H9 (cell line): ENCODE measurements at regions not wholly inside any gene's neighbourhood (a gene's known extent, or its start where the extent isn't known, plus 50 kb on each side); places are given as distances from the start of the nearest gene placed in this dataset.

Source experiments
- DNase-seq: peaks from one replicate; pipeline ENCODE4 v3.0.0-alpha.2; 2017
- H2AFZ ChIP-seq: one replicate; pipeline ENCODE4 v1.6.1; 2013; ENCODE audit warnings: mild to moderate bottlenecking, low read length, control low read depth, moderate library complexity
- H2AK5ac ChIP-seq: 2 replicates; pipeline ENCODE4 v1.6.1; 2013; ENCODE audit warnings: low read length, control low read depth, mixed read lengths; ENCODE audit not compliant: insufficient read length
- H2BK120ac ChIP-seq: one replicate; pipeline ENCODE4 v1.6.1; 2013; ENCODE audit warnings: low read depth, mild to moderate bottlenecking, low read length, control low read depth, inconsistent platforms; ENCODE audit not compliant: poor library complexity, severe bottlenecking
- H2BK12ac ChIP-seq: 2 replicates; pipeline ENCODE4 v1.6.1; 2013; ENCODE audit warnings: low read length, control low read depth, mixed read lengths, low read depth; ENCODE audit not compliant: insufficient read length
- H2BK15ac ChIP-seq: 2 replicates; pipeline ENCODE4 v1.6.1; 2013; ENCODE audit warnings: low read depth, low read length, control low read depth
- H2BK20ac ChIP-seq: one replicate; pipeline ENCODE4 v1.6.1; 2013; ENCODE audit warnings: low read depth, mild to moderate bottlenecking, low read length, control low read depth, inconsistent platforms; ENCODE audit not compliant: poor library complexity, severe bottlenecking
- H2BK5ac ChIP-seq: 2 replicates; pipeline ENCODE4 v1.6.1; 2013; ENCODE audit warnings: low read length, control low read depth, mixed read lengths; ENCODE audit not compliant: insufficient read length
- H3K14ac ChIP-seq: 2 replicates; pipeline ENCODE4 v1.6.1; 2013; ENCODE audit warnings: low read length, control low read depth; ENCODE audit not compliant: insufficient read depth
- H3K18ac ChIP-seq: 2 replicates; pipeline ENCODE4 v1.6.1; 2013; ENCODE audit warnings: low read depth, mild to moderate bottlenecking, mixed read lengths, low read length, control low read depth; ENCODE audit not compliant: insufficient read length
- H3K23ac ChIP-seq: 2 replicates; pipeline ENCODE4 v1.6.1; 2013; ENCODE audit warnings: low read length, control low read depth, mixed read lengths, low read depth; ENCODE audit not compliant: insufficient read length
- H3K23me2 ChIP-seq: 2 replicates; pipeline ENCODE4 v1.6.1; 2013; ENCODE audit warnings: low read depth, mild to moderate bottlenecking, mixed read lengths, low read length, control low read depth; ENCODE audit not compliant: insufficient read length, poor library complexity, severe bottlenecking
- H3K27ac ChIP-seq: 2 replicates; pipeline ENCODE4 v1.5.1; 2013; ENCODE audit warnings: low read length, control low read depth, mixed read lengths, low read depth; ENCODE audit not compliant: insufficient read length
- H3K27me3 ChIP-seq: 2 replicates; pipeline ENCODE4 v1.6.1; 2013; ENCODE audit warnings: low read length, control low read depth, inconsistent platforms; ENCODE audit not compliant: insufficient read depth
- H3K4ac ChIP-seq: 2 replicates; pipeline ENCODE4 v1.6.1; 2013; ENCODE audit warnings: low read depth, mild to moderate bottlenecking, control low read depth, inconsistent platforms, low read length, moderate library complexity
- H3K4me1 ChIP-seq: 2 replicates; pipeline ENCODE4 v1.6.1; 2013; ENCODE audit warnings: low read length, control low read depth, inconsistent platforms; ENCODE audit not compliant: insufficient read depth
- H3K4me2 ChIP-seq: 2 replicates; pipeline ENCODE4 v1.6.1; 2013; ENCODE audit warnings: low read length, control low read depth, mixed read lengths; ENCODE audit not compliant: insufficient read length, insufficient read depth
- H3K56ac ChIP-seq: 2 replicates; pipeline ENCODE4 v1.6.1; 2013; ENCODE audit warnings: low read depth, mild to moderate bottlenecking, mixed read lengths, low read length, control low read depth; ENCODE audit not compliant: insufficient read length
- H3K79me1 ChIP-seq: 2 replicates; pipeline ENCODE4 v1.6.1; 2013; ENCODE audit warnings: low read depth, mild to moderate bottlenecking, moderate library complexity, low read length, control low read depth, inconsistent platforms; ENCODE audit not compliant: insufficient read depth, poor library complexity, severe bottlenecking
- H3K79me2 ChIP-seq: 2 replicates; pipeline ENCODE4 v1.6.1; 2013; ENCODE audit warnings: low read length, control low read depth, inconsistent platforms; ENCODE audit not compliant: insufficient read depth
- H3K9ac ChIP-seq: 2 replicates; pipeline ENCODE4 v1.6.1; 2013; ENCODE audit warnings: low read length, control low read depth, mixed read lengths; ENCODE audit not compliant: insufficient read length; ENCODE audit errors: extremely low read depth
- H3K9me3 ChIP-seq: one replicate; pipeline ENCODE4 v1.6.1; 2013; ENCODE audit warnings: low read depth, low read length, inconsistent platforms; ENCODE audit not compliant: control insufficient read depth
- H3T11ph ChIP-seq: one replicate; pipeline ENCODE4 v1.6.1; 2013; ENCODE audit warnings: mild to moderate bottlenecking, low read length, control low read depth, inconsistent platforms
- H4K20me1 ChIP-seq: one replicate; pipeline ENCODE4 v1.6.1; 2013; ENCODE audit not compliant: control insufficient read depth, insufficient read length, insufficient read depth
- H4K5ac ChIP-seq: 2 replicates; pipeline ENCODE4 v1.6.1; 2013; ENCODE audit warnings: low read depth, mild to moderate bottlenecking, mixed read lengths, low read length, control low read depth; ENCODE audit not compliant: insufficient read length
- H4K8ac ChIP-seq: replicated peaks from 2 replicates; pipeline ENCODE4 v1.6.1; 2013; ENCODE audit warnings: low read length, control low read depth, mixed read lengths, low read depth; ENCODE audit not compliant: insufficient read length
- H4K91ac ChIP-seq: 2 replicates; pipeline ENCODE4 v1.6.1; 2013; ENCODE audit warnings: low read depth, mild to moderate bottlenecking, moderate library complexity, mixed read lengths, low read length, control low read depth; ENCODE audit not compliant: insufficient read length
- H3K27ac Mint-ChIP-seq, 3 experiments: 2 replicates in 2 of 3; 3 replicates in 1 of 3; pipeline ENCODE4 v1.8.0; 2020 to 2021; ENCODE audit warnings: mixed read lengths in 3 of 3, mild to moderate bottlenecking in 1 of 3, moderate library complexity in 1 of 3
- H3K27me3 Mint-ChIP-seq: 2 replicates; pipeline ENCODE4 v1.8.0; 2021; ENCODE audit warnings: low read depth, mild to moderate bottlenecking, moderate library complexity, mixed read lengths
- H3K36me3 Mint-ChIP-seq, 3 experiments: 2 replicates in 2 of 3; 3 replicates in 1 of 3; pipeline ENCODE4 v1.8.0; 2020 to 2021; ENCODE audit warnings: low read depth in 3 of 3, mixed read lengths in 3 of 3; ENCODE audit not compliant: insufficient read depth in 1 of 3
- H3K4me1 Mint-ChIP-seq, 2 experiments: 2 replicates each; pipeline ENCODE4 v1.8.0; 2020; ENCODE audit warnings: mixed read lengths in 2 of 2
- H3K4me3 Mint-ChIP-seq, 2 experiments: 2 replicates in 1 of 2; 3 replicates in 1 of 2; pipeline ENCODE4 v1.8.0; 2020 to 2021; ENCODE audit warnings: mild to moderate bottlenecking in 2 of 2, mixed read lengths in 2 of 2, moderate library complexity in 1 of 2
- H3K9me3 Mint-ChIP-seq, 2 experiments: 2 replicates in 1 of 2; 3 replicates in 1 of 2; pipeline ENCODE4 v1.8.0; 2020; ENCODE audit warnings: mild to moderate bottlenecking in 2 of 2, mixed read lengths in 2 of 2, moderate library complexity in 1 of 2
- CTCF ChIP-seq: fragments of 200-600 bp; sonication (generic); conservative IDR thresholded peaks from 3 replicates; pipeline ENCODE4 v1.8.0; 2021; ENCODE audit warnings: antibody characterized with exemption, mild to moderate bottlenecking
- WGBS: extraction: QIAGEN DNeasy Blood & Tissue Kit; methylation state at CpG from one replicate; pipeline ENCODE4 v1.1.7; 2013; ENCODE audit warnings: missing lambda C conversion rate, low lambda C conversion rate, mixed read lengths; ENCODE audit not compliant: insufficient read length; ENCODE audit errors: extremely low coverage; 5-methylcytosine and 5-hydroxymethylcytosine counted together

GRCh38 chr13:39926345-39926744 lies 270.9 kb downstream of the COG6 start:
- Histone ChIP-seq H3K27ac (no peak overlapping the region), H3K4me1 (no peaks in the 10 kb centered on the region; the same call in 1 of the 2 replicates), H3K14ac (no peak overlapping the region), H3K27me3 (no peaks in the 10 kb centered on the region), H3K18ac (no peak overlapping the region), H2AK5ac (no peak overlapping the region), H3T11ph (no peak overlapping the region), H3K4ac (no peak overlapping the region), H2BK120ac (no peak overlapping the region), H3K4me2 (no peak overlapping the region), H3K23me2 (no peaks in the 10 kb centered on the region), H4K8ac (no peak overlapping the region), H3K23ac (no peak overlapping the region), H2BK5ac (no peak overlapping the region), H3K56ac (no peak overlapping the region), H4K91ac (no peak overlapping the region), H4K20me1 (no peaks in the 10 kb centered on the region), H2BK20ac (no peak overlapping the region), H3K9ac (no peak overlapping the region), H2BK12ac (no peak overlapping the region), H4K5ac (no peak overlapping the region), H3K79me2 (no peaks in the 10 kb centered on the region), H2AFZ (no peak overlapping the region), H3K79me1 (no peaks in the 10 kb centered on the region), H3K9me3 (no peaks in the 10 kb centered on the region), H2BK15ac (no peak overlapping the region)
- Mint-ChIP-seq H3K36me3 (peaks cover 0 to 2% (median 0%) of the 10 kb centered on the region in 3 experiments; a peak in 2 of 7 replicates), H3K9me3 (peaks cover 10 to 19% of the 10 kb centered on the region in 2 experiments; a peak in 4 of 5 replicates), H3K4me3 (no peak overlapping the region), H3K27ac (peak overlapping the region in 1 of 3 experiments; percentile 37; a peak in 1 of 7 replicates), H3K27me3 (no peaks in the 10 kb centered on the region; the same call in 1 of the 2 replicates), H3K4me1 (peaks cover 3 to 4% of the 10 kb centered on the region in 2 experiments)
- no CpG with 5 or more reads among the region's 1 CpG for WGBS
- no peak for DNase-seq
- TF ChIP-seq CTCF, result no peak
